Non-pigmented ciliary epithelial cell (primary cell): ENCODE measurements at regions not wholly inside any gene's neighbourhood (a gene's known extent, or its start where the extent isn't known, plus 50 kb on each side); places are given as distances from the start of the nearest gene placed in this dataset.
A peak's percentile ranks its signal among the peaks of the same experiment; 100 is the strongest.
"Not testable (repeated sequence)": the region's sequence is repeated elsewhere in the genome, so short reads cannot be mapped to it uniquely, and the experiment has no call there.

ENCODE experiments used
- DNase-seq: peaks from one replicate; pipeline ENCODE4 v3.0.0-alpha.2; 2010; ENCODE audit warnings: low read depth

DNA sequence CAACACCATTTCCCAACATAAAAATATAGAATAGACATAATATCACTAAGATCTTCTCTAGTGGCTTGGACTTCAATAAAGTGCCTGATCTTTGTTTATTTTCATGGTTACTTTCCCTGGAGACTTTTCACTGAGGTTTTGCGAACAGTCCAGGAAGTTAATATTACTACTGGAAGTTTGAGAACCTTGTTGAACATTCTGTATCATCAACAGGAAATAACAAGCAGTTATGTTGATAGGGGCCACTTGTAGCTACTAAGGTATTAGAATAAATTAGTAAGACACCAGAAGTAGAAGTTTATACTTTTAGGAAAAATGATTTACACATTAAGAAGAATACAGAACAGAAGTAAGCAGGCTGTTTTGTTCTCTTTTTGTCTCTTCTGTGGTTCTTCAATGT lies 180.2 kb downstream of the TFAP2B start:
- DNase-seq = no peak

DNA sequence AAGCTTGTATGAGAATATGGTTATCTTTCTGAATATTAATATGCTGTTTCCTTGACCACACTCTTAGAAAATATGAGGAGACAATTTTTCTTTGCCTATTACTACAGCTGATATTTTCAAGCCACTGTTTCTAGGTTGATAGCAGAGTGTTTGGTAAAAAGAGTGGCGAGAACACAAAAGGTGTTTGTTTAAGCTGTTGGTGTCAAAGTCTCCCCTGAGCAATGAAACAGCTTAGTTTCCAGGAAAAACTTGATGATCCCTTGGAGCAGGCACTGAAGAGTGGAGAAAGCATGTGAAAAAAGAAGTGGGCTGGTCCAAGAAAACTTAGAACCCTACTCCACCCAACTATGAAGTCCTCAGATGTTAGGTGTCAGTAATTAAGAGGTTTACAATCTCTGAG lies 182.7 kb downstream of the TFAP2B start:
- no peak for DNase-seq

DNA sequence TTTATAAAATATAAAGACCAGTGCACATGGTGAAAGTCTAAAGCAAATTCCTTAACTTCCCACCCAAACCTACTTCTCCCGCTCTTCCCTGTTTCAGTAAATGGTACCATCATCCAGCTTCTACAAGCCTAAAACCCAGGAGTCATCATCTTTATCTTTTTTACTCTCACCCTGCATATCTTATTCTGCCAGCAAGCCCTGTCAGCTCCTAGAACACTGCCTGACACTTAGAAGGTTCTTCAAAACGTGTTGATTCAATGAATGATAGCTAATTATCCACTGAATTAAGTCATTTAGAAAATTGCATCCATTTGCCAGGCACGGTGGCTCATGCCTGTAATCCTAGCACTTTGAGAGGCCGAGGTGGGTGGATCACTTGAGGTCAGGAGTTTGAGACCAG lies 185.7 kb downstream of the TFAP2B start:
- DNase-seq = no peak

DNA sequence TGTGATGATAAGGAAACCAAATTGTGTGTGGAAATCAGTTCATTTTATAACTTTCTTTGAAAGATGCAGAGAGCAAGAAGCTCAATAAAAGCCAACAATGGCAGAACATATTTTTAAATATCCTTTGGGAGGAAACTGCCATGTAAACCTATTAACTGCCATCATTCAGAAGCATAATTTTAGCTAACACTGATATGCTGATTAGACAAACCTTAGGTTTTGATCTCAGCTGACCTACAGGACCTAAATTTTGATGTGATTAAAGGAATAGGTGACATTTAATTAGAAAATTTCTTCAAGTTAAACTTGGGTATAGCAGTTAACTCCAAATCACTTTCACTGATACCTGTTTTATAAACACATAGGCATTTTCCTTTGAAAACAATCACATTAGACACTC lies 187.1 kb downstream of the TFAP2B start:
- DNase-seq = no peak

DNA sequence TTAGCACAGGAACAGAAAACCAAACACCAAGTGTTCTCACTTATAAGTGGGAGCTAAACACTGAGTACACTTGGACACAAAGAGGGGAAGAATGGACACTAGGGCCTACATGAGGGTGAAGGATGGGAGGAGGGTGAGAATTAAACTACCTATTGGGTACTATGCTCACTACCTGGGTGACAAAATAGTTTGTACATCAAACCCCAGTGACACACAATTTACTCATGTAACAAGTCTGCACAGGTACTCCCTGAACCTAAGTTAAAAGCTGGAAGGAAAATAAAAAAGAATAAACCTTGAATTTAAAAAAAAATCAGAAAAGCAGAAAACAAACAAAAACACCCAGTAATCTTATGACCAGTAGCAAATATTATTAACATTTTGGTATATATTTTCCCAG lies 188.6 kb downstream of the TFAP2B start:
- no peak for DNase-seq

DNA sequence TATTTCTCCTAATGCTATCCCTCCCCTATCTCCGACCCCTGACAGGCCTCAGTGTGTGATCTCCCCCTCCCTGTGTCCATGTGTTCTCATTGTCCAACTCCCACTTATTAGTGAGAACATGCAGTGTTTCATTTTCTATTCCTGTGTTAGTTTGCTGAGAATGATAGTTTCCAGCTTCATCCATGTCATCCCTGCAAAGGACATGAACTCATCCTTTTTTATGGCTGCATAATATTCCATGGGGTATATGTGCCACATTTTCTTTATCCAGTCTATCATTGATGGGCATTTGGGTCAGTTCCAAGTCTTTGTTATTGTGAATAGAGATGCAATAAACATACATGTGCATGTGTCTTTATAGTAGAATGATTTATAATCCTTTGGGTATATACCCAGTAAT lies 190.0 kb downstream of the TFAP2B start:
- not testable (repeated sequence) for DNase-seq

DNA sequence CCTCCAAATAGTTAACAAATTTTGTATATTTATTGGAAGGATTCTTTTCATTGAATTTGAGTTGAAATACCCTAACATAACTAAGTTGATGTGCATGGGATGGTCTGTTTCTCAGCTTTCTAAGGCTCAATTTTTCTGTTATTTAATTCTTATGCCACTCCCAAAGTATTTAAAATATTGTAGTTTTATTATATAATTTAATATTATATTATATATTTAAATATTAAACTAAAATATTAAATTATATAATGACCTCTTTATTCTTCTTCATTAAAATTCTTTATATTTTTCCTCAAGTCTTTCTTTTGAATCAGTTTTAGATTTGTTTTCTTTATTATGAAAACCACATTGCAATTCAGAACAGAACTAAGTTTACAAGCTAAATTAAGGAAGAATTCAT lies 194.7 kb downstream of the TFAP2B start:
- no peak for DNase-seq

DNA sequence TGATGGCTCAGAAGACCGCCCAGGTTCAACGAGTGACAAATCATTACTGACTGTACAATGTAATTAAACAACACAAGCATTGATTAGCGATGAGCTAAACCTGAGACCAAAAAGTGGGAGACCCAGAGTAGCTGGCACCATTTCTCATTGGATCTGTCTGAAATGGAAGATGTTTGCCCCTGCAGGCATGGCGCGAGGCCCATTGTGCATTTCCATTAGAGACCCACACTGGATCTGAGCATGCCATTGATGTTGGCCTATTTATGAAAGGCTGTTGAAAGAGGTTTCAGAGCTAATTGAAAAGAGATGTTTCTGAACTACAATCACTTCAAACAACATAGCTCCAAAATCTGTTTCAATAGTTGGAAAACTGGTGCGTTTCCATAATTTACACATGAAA lies 196.7 kb downstream of the TFAP2B start:
- DNase-seq = no peak

DNA sequence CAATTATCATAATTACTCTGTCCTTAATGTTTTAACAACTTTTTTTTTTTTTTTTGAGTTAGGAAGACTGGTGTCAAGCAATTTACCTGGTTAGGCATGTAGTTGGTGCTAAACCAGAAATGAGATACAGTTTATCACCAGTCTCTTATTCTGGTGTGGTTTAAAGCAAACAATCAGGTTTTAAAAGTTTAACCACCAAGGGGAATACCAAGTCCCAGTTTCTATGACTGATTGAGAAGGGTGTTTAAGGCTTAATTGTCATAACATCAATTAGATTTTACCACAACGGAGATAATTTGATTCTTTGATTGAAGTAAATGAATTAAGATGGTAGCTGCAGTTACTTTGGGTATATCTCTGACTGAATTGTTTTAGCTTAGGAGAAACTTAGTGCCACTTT lies 197.8 kb downstream of the TFAP2B start:
- DNase-seq = no peak

DNA sequence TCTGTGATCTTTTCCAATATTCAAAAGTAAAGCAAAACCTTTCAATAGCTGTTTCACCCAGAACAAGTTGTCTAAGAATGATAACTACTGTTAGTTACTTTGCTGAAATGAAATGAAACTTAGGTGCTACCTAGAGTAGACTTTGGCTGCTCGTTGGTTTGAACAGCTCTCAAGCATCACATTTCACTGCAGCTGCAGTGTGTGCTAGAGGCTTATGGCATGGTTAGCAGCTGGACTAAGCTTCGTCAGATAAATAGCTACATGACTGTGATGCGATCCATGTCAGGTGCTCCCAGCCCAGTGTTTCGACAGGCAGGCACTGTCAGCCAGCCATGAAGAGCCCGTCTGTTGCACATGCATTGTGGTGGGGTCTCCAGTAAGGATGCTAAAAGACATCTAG lies 201.1 kb downstream of the TFAP2B start:
- DNase-seq = no peak

DNA sequence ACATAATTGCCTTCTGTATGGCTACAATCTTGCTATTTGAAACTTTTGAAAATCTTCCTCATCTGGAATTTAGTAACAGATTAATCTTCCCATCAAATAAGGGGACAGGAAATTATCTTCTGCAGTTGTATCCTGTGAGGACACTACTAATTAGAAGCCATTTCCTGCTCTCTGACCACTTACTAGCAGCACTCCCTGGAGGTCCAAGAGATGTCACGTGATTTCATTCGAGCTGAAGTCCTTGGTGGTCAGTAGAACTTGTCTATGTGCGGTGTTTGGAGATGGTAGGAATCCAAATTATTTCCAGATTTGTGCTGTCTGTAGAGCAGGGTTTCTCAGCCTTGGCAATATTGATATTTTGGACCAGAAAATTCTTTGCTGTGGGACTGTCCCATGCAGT lies 202.5 kb downstream of the TFAP2B start:
- DNase-seq = no peak

DNA sequence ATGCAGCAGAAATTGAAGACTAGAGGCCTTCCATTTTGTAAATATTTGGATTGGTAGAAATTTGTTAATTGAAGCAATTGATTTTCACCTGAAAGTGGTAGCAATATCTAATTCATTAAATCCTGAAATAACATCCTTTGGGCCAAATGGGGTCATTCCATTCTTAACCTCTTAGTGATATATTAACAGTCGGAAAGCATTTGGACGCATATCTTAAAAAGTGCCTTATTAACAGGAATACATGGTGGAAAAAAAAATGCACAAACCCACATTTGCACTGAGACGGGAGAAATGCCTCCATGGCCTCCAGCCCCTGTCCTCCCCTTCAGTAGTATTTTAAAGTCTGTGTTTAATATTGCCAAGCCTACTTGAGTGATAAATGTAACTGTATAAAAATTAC lies 205.5 kb downstream of the TFAP2B start:
- DNase-seq = no peak

DNA sequence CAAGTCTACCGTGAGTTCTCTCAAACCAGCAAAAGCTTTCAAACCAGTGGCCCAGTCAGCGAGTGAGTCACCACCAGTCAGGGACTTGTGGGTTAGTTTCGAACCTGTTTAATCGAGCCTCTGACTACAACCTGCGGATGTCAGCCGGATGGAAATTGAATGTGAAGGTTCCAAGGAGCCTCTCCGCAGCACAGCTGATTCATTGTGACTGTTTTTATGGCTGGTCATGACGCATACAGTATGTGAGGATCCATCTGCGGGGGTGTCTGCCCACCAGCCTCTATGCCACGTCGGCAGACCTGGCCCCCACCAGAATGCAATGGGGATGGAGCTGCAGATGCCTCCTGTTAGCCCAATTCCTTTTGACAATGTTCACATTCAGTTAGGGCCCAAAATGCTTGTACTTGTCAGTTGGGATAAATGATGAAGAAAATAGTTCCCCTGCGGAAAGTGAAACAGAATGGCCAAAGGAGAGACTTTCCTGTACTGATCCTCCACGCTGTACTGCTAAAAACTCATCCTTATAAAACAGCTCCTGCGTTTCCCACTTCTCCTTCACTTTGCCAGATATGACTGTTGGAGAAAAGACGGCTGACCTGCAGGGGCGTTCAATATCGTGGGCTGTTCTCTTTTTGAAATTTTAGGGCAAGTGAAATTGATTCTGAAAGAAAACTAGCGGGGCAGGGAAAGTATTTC lies 206.6 kb downstream of the TFAP2B start:
- peak; percentile 85 for DNase-seq

DNA sequence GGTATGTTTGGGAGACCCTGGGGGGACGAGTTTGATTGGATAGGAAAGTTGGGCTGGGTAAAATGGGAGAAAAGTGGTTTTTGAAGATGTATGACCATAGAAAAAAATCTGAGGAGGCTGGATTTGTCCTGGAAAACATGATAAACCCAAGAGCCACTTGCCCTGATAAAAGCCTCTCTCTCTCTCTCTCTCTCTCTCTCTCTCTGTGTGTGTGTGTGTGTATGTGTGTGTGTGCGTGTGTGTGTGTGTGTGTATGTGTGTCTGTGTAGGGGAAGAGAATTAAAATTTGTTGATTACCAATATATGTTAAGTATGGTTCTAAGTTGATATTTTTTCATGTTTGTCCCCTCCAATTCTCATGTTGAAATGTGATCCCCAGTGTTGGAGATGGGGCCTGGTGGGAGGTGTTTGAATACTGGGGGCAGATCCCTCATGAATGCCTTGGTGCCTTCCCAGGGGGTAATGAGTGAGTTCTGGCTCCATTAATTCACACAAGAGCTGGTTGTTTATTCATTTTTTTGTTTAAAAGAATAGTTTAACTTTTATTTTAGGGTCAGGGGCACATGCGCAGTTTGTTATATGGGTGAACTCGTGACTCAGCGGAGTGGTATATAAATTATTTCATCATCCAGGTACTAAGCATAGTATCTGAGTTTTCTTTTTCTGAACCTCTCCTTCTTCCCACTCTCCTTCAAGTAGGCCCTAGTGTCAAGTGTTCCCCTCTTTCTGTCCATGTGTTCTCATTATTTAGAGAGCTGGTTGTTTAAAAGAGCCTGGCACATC lies 208.8 kb downstream of the TFAP2B start:
- no peak for DNase-seq

DNA sequence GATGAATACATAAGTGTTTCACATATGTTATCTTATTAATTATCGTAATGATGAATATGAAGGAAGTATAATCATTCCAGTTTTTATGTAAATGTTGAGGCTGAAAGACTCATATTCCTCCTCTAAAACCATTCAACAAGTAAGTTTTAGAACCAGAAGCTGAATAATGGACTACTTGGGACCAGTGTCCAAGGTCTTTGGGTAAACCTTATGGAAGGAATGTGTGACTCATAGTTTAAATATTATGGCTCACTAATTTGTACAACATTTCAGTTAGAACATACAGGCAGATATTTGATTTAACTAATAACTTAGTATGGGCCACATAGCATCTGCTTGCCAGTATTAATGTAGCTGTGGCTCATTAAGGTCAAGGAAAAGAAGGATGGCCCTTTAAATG lies 209.6 kb downstream of the TFAP2B start:
- DNase-seq = peak; percentile 47

DNA sequence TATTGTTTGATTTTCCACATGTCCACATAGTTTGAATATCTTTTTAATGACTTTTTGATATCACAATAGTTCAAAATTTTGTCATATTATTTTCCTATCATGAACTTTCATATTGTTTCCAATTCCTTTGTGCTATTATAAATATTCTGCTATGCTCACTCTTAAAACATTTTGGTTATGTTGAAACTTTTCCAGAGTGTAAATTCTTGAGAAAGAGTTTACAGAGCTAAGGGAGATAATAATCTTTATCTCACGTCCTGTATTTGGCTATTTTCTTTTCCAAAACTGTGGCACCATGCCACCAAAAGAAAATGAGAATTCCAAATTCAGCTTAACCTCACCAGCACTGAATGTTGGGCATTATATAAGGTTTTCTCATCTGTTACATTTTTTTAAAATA lies 210.9 kb downstream of the TFAP2B start:
- no peak for DNase-seq

DNA sequence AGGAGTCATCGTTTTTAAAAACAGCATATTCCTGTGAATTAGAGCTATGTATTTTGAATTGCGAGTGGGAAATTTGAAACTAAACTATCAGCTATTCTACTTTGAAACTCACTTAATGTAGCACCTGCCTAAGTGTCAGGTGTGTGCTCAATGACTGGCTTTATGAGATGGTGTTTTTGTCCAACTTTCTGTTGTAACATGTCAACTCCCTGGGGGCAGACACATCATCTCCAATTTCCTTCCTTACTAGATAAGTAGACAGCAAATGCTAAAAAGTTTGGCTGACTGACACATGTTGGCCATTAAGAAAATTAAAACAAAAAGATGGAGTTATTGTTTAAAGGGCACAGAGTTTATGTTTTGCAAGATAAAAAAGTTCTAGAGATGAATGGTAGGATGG lies 226.9 kb downstream of the TFAP2B start:
- DNase-seq = no peak

DNA sequence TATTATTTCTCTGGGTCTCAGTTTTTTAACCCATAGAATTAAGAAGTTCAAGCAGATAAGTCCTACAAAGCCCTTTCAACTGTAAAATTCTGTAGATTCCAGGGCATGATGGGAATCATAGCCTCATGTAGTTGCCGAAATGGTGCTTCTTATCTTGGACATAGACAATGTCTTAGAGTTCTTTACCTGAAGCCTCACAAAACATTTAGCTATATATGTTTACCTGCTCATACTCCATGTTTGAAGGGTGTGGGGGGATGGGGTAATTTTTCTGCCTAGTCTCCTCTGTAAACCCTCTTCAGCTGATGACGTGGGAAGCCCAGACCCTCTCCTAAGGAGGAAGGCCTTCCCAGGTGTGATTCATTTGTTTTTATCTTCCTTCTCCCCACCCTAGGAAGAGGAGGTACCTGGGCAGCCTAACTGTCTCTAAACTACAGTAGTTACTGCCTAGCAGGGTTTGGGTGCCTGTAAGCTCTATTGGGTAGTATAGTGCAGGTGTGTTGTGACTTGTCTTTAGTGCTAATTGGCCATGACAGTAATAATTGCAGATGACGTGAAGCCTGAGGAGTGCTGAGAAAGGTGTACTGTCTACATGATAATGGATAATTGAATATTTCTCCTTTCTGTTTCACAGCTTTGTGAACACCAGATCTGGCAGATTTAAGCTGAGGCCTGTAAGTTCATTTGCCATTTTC lies 230.8 kb downstream of the TFAP2B start:
- DNase-seq = no peak

DNA sequence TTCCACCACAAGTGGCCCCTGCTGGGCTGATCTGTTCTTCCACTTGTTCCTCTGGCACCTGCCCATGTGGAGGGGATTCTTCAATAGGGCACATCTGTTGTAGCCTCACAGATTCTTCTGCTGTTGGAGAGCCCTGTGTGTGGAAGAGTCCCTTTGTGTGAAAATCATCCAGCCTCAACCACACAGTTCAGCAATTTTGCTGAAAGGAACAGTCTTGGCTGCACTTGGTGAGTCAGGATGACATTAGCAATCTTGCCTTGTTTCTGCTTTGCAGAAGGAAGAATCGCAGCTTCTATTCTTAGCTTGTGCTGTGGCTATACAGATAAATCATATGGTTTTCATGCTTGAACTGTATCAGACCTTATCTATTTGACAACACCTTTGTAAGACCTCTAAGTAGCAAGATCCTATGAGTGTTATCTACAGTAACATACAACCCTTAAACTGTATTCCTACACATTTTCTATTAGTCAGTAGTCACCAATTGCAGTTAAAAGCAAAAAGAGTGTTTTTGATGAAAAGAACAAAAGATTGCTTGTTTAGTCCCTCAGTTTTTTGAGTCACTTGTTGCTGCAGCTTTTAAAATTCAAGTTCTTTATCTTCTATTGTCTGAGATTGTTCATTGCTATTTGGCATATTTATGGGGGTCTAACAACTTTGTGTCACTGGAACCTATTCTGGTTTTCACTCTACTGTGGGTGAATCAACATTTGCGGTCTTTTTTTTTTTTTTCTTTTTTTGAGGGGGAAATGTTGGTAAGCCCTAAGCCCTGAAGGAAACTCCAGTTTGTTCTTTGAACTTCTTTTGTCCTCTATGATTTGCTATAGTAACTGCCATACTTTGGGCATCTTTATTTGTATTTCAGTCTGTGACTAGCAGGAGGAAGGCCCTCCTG lies 231.6 kb downstream of the TFAP2B start:
- peak; percentile 55 for DNase-seq

DNA sequence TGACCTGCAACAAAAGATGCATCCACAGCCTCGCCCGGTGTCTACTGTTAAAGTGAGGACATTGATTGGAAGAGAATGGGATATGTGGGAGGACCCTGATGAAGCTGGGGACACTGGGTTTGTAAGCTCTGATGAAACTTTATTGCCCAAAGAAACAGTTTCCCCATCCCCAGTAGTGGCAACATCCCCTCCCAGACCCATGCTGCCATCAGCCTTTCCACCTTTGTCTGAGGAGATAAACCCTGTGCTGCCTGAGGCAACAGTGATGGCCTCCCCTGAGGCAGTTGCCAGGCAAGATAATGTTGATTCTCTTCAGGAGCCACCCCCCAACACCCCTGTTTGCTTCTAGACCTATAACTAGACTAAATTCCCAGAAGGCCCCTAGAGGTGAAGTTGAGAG lies 234.0 kb downstream of the TFAP2B start:
- not testable (repeated sequence) for DNase-seq

DNA sequence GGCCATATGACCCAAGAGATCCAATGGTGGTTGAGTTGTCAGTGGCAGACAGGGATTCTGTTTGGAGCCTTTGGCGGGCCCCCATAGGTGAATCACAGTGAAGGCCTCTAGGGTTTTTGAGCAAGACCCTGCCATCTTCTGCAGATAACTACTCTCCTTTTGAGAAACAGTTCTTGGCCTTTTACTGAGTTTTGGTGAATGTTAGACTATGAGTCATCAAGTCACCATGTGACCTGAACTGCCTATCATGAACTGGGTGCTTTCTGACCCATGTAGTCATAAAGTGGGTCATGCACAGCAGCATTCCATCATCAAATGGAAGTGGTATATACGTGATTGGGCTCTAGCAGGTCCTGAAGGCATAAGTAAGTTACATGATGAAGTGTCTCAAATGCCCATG lies 236.6 kb downstream of the TFAP2B start:
- not testable (repeated sequence) for DNase-seq

DNA sequence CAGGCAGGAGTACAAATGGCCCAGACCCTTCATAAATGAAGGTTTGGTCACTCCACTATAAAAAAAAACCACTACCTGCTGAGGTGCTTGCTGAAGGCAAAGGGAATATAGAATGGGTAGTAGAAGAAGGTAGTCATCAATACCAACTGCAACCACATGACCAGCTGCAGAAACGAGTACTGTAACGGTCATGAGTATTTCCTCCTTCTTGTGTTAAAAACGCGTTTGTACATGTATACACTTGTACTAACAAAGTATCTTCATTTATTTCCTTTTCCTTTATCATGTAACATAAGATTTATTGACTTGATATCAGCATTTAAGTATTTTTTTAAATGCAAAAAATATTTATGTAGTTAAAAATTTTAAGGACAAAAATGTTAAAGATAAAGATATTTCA lies 238.6 kb downstream of the TFAP2B start:
- DNase-seq = no peak
